ENCODE measurements at regions not wholly inside any gene's neighbourhood (a gene's known extent, or its start where the extent isn't known, plus 50 kb on each side); places are given as distances from the start of the nearest gene placed in this dataset.
"Not testable (repeated sequence)": the region's sequence is repeated elsewhere in the genome, so short reads cannot be mapped to it uniquely, and the experiment has no call there.

- DNase-seq, result no peak
Observed at GRCh38 chr6:137810554-137811120, 56.4 kb upstream of the TNFAIP3 start.

GRCh38 chr6:137811121-137811915 is 55.7 kb upstream of the TNFAIP3 start:
- DNase-seq, result peak; percentile 37 to 82

- DNase-seq, result peak in 1 of 2 donors; percentile 37
Observed at GRCh38 chr6:137811916-137812553, 55.0 kb upstream of the TNFAIP3 start.

GRCh38 chr6:137813308-137813970 is 53.6 kb upstream of the TNFAIP3 start:
- no peak for DNase-seq

GRCh38 chr6:137814030-137814429 is 53.0 kb upstream of the TNFAIP3 start:
- not testable (repeated sequence) for DNase-seq

GRCh38 chr6:137815692-137816091 is 51.4 kb upstream of the TNFAIP3 start:
- DNase-seq, result no peak

GRCh38 chr6:137816133-137816579 is 50.9 kb upstream of the TNFAIP3 start:
- DNase-seq, result peak in 1 of 2 donors; percentile 62

- no peak for DNase-seq
Observed at GRCh38 chr6:137816688-137817618, 50.1 kb upstream of the TNFAIP3 start.
